Skin epidermis (tissue), 12 donors: ENCODE measurements at regions not wholly inside any gene's neighbourhood (a gene's known extent, or its start where the extent isn't known, plus 50 kb on each side); places are given as distances from the start of the nearest gene placed in this dataset.
"Not testable (repeated sequence)": the region's sequence is repeated elsewhere in the genome, so short reads cannot be mapped to it uniquely, and the experiment has no call there.

Source experiments
- H3K27ac ChIP-seq, 21 experiments: fragments of 200-600 bp; sonication (generic) in 11 of 21; one replicate each; pipeline ENCODE4 v1.5.0; 2020; ENCODE audit warnings: mild to moderate bottlenecking in 3 of 21, inconsistent platforms in 2 of 21, moderate library complexity in 2 of 21
- H3K4me3 ChIP-seq, 7 experiments: fragments of 200-600 bp; sonication (generic) in 2 of 7; one replicate each; pipeline ENCODE4 v1.5.0; 2020; ENCODE audit warnings: inconsistent platforms in 2 of 7, mild to moderate bottlenecking in 2 of 7, moderate library complexity in 1 of 7

GRCh38 chr1:64318428-64318827 lies 115.0 kb downstream of the UBE2U start:
- Histone ChIP-seq H3K4me3 (no peak overlapping the region), H3K27ac (peak overlapping the region in 2 of 21 experiments; percentile 27 to 34)

DNA sequence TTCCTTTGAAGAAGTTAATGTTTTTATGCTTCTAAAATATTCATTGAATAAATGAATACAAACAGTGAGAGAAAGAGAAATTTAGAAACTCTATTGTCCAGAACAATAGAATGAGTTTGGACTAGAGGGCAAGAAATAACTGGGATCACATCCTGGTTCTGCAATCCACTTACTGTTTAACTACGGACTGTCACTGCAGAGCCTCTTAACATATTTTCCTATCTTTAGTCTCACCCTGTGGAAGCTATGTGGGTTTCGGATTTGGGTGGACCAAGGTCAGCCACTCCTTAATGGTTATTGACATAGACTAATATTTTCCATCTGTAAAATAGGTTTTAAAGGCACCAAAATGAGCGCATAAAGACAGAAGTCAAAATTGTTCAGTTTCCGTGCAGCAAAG lies 116.6 kb downstream of the UBE2U start:
- Histone ChIP-seq H3K4me3 (no peak overlapping the region), H3K27ac (peak overlapping the region in 1 of 21 experiments; percentile 11)

DNA sequence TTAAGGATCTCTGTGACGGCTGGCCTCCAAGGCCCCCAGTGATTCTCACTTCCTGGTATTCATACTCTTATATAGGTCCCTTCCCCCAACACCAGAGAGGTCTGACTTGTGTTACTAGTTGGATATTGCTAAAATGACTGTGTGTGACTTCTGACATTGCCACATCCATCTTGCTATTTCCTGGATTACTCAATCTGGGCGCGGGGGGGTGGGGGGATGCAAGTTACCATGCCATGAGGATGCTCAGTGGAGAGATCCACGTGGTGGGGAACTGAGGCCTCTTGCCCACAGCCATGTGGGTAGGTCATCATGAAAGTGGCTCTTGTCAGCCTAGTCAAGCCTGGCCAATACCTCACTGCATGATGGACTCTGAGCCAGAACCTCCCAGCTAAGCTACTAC lies 117.0 kb downstream of the UBE2U start:
- Histone ChIP-seq H3K27ac (no peak overlapping the region), H3K4me3 (no peak overlapping the region)

DNA sequence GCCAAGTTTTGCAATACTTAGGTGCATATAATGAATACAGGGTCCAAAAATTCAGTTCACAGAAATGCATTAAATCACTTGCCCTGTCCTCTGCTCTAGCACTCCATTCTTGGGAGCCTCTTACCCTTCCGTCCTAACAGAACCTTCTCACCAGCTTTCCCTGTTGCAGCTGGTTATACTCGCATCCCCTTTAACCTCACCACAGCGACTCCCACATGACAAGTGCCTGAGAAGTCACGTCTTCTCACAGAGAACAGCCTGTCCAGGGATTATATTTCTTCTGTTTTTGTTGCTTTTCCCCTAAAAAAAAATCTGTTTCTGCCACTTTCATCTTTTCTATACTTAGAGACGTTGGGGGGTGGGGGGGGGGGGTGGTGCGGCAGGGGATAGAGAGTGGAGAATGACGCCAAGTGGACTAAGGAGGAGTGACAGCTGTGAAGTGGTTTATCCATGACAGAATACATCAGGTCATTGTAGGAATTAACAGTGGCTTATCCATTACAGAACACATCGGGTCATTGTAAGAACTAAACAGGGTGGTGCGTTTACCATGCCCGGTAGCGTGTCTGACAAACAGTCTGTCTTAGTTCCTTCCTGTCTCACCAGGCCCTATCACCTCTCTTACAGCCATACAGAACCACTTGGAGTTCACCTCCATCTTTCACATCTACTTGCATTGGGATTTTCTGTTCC lies 117.6 kb downstream of the UBE2U start:
- Histone ChIP-seq H3K4me3 (no peak overlapping the region), H3K27ac (no peak overlapping the region)

- Histone ChIP-seq H3K27ac (no peak overlapping the region), H3K4me3 (no peak overlapping the region)
These were observed 119.6 kb downstream of the UBE2U start for GRCh38 chr1:64323054-64323453.

- no peak overlapping the region for H3K27ac ChIP-seq
- H3K4me3 ChIP-seq: no peak overlapping the region
These were observed 120.5 kb downstream of the UBE2U start for GRCh38 chr1:64323882-64324281.

DNA sequence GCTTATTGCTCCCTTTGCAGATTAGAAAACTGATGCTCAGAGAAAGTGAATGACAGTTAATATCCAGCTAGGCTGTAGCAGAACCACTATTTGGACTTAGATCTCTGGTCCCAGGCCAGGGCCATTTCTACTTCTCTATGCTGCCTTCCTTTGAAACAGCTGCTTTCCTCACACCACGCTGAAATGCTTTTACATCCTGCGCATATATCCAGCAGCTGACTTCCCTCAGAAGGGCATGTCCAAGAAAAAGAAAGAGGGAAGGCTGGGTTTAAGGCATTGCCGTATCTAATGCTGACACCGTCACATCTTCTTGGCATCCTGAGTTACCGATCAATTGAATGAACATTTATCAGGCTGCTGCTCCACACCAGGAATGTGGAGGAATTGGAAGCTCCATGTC lies 122.4 kb downstream of the UBE2U start:
- H3K4me3 ChIP-seq: no peak overlapping the region
- H3K27ac ChIP-seq: no peak overlapping the region

- no peak overlapping the region for H3K4me3 ChIP-seq
- no peak overlapping the region for H3K27ac ChIP-seq
These were observed 123.7 kb downstream of the UBE2U start for GRCh38 chr1:64327119-64327518.

DNA sequence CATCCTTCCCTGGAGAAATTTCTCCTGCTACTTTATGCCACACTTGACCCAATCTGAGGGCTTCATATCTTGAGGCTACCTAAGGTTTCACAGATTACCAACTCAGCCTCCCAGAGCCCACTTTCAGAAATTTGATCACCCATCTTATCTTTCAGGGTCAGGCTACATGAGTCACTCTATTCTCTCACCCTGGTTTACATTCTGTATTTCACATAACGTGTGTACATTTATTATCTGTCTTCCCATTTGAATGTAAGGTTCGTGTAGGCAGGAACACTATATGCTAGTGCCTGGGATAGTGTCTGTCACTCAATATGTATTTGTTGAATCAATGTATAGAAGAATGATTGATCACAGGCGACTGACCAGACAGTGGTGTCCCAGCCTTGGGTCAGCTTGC lies 124.8 kb downstream of the UBE2U start:
- H3K27ac ChIP-seq: no peak overlapping the region
- no peak overlapping the region for H3K4me3 ChIP-seq

GRCh38 chr1:64330839-64331238 lies 127.4 kb downstream of the UBE2U start:
- no peak overlapping the region for H3K27ac ChIP-seq
- H3K4me3 ChIP-seq: no peak overlapping the region

DNA sequence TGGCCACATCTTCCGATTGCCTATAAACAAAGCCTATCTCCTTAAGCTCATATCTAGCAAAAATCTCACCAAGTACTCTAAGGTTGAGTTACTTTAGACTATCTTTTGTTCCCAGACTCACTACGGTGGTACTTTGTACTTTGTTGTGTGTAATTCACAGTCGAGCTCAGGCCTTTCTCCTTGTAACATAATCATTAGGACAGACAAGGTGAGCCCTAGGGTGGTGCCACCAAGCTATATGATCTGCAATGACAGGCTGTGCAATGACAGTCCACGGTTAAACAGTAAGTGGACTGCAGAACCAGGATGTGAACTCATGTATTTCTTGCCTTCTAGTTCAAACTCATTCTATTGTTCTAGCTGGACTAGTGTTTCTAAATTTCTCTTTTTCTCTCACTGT lies 132.2 kb downstream of the UBE2U start:
- no peak overlapping the region for H3K4me3 ChIP-seq
- H3K27ac ChIP-seq: no peak overlapping the region

DNA sequence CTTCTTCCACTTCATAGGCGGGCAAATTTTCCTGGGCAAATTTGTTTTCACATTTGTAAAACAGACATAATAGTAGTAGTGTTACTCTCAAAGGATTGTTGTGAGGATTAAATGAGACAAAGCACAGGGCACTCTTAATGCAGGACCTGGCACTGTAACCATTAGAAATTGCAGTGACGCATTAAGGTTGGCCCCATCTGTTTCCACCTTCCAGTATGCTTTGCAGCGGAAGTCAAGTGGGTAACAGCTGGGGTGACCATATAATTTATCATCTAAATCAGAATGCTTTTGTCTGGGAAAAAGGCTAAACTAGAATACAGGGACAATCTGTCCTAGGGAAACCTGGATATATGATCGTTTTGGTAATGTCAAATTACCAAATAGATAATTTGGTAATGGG lies 132.5 kb upstream of the CACHD1 start:
- Histone ChIP-seq H3K4me3 (no peak overlapping the region), H3K27ac (no peak overlapping the region)

DNA sequence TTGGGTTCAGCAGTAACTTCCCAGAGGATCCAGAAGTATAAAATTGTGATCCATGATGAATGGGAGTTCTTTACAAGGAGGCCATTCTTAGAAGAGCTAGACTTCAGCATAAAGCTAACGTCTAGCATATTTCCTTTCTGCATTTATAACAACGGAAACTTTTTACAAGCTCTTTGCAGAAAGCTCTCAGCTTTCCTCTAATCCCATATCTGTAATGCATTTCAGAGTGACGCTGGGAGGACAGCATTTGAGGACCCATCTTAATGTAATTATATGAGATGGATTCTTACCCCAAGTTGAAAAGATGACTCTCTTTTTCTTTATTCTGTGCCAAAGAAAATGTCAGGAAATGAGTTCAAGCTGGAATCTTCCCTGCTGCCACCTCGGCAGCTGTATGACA lies 132.0 kb upstream of the CACHD1 start:
- Histone ChIP-seq H3K27ac (no peak overlapping the region), H3K4me3 (no peak overlapping the region)

DNA sequence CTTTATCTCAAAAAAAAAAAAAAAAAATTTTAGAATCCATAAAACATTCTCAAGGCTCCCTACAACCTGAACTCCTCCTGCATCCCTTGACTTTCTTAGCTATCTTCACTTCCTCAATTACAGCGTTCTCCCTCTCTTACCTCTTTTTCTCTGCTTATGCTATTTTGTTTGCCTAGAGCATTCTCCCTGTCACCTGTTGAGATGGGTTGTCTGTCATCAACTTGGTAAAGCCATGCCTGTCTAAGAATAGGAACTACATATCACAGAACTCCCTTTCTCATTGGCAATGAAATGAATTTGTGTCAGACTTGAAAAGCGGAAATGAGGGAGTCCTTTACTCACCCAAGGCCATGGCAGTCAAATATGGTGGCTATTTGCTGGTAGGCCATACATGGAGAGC lies 129.6 kb upstream of the CACHD1 start:
- Histone ChIP-seq H3K27ac (no peak overlapping the region), H3K4me3 (no peak overlapping the region)

DNA sequence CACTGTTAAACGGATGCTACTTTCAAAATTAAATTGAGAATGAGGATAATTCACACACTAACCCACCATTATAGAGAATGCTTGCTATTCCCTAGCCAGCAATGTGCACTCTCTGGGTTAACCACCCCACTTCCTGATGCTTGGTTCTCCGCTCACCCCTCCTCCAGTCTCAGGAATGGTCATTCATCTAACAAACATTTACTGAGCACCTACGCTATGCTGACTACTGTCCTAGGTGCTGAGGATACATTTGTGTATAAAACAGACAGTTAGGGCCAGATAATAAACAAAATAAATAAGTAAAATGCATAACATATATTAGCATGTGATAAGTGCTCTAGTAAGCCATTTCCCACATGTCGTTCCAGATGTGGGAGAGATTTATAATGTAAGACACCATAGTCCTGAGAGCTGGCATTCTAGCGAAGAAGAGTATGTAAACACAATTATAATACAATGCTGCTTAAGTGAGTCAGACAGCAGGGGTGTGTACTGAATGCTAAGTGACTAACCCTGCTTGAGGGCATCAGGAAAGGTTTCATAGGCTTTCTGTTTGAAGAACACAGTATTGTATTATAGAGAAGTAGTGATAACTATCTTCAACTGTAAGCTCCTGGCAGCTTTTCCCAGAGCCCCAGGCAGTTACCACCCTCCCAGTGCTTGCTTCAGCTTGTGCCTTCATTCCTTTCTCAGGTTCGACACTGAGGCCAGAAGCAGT lies 126.7 kb upstream of the CACHD1 start:
- peak overlapping the region in 12 of 21 experiments; percentile 26 to 82 (median 66) for H3K27ac ChIP-seq
- peak overlapping the region in 1 of 7 experiments; percentile 0 for H3K4me3 ChIP-seq

DNA sequence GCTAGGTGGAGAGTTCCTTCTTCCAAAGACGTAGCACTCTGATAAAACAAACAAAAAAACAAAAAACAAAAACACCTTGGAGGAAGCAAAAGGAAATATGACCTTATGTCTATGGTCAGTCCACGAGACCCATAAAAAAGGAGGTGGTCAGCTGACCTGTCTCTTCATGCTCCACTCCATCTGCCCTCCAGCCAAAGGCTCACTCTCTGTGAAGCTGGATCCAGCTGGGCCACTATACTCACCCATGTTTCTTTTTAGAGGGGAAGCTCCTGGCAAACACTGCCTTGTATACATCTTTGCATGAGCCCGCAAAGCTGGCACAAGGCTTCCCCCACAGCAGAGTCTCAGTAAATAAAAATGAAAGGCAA lies 126.1 kb upstream of the CACHD1 start:
- peak overlapping the region in 19 of 21 experiments; percentile 17 to 82 (median 64) for H3K27ac ChIP-seq
- no peak overlapping the region for H3K4me3 ChIP-seq

- no peak overlapping the region for H3K4me3 ChIP-seq
These were observed 121.5 kb upstream of the CACHD1 start for GRCh38 chr1:64348270-64348960.

DNA sequence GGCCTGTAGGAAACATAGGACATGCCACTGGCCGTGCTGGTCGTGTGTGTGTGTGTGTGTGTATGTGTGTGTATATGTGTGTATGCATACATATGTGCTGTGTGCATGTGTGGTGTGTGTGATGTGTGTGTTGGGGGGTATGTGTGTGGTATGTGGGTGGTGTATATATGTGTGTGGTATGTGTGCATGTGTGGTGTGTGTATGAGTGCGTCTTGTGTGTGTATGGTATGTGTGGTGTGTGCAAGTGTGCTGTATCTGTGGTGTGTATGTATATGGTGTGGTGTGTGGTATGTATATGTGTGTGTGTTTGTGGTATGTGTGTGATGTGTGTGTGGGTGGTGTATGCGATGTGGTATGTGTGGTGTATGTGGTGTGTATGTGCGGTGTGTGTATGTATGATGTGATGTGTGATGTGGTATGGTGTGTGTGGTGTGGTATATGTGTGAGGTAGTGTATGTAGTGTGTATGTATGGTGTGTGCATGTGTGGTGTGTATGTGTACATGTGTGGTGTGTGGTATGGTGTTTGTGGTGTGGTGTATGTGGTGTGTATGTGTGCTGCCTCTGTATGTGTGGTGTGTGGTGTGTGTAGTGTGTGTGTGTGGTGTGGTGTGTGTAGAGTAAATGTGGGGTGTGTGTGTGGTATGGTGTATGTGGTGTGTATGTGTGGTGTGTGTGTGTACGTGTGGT lies 120.8 kb upstream of the CACHD1 start:
- no peak overlapping the region for H3K27ac ChIP-seq
- no peak overlapping the region for H3K4me3 ChIP-seq

More at GRCh38 chr1:64348270-64348960, 121.5 kb upstream of the CACHD1 start:
- no peak overlapping the region for H3K27ac ChIP-seq

- H3K27ac ChIP-seq: not testable (repeated sequence)
These were observed 114.4 kb upstream of the CACHD1 start for GRCh38 chr1:64355534-64355933.

GRCh38 chr1:64356636-64357256 lies 113.2 kb upstream of the CACHD1 start:
- no peak overlapping the region for H3K27ac ChIP-seq

More at GRCh38 chr1:64355534-64355933, 114.4 kb upstream of the CACHD1 start:
- not testable (repeated sequence) for H3K4me3 ChIP-seq

More at GRCh38 chr1:64356636-64357256, 113.2 kb upstream of the CACHD1 start:
- no peak overlapping the region for H3K4me3 ChIP-seq
